ENCODE measurements at regions not wholly inside any gene's neighbourhood (a gene's known extent, or its start where the extent isn't known, plus 50 kb on each side); places are given as distances from the start of the nearest gene placed in this dataset.

DNA sequence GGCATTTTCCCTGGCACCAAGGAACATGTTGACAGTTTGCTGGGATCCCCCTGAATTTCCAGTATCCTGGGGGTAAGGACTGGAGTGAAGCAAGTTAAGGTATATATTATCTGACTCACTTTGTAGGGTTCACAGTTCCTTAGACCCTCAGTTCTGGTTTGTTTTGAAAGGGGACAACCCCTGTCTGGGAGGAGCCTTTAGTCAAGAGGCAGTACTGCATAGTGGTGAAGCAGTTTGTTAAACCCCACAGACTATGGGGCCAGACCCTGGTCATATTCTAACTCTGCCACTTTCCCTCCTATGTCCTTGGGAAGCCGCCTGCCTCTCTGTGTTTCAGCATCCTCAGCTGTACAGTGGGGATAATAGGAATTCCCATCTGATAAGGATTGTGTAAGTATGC lies 145.5 kb upstream of the ZFHX3 start:
- no peaks in the 10 kb centered on the region for H3K79me2 ChIP-seq (ENCODE audit: control insufficient read depth, insufficient read depth, low read length)
- no peaks in the 10 kb centered on the region for H3K9me3 ChIP-seq (ENCODE audit: control insufficient read depth, low read depth, low read length)
- no peak overlapping the region for H3K9ac ChIP-seq (ENCODE audit: control insufficient read depth, extremely low read depth, insufficient read depth, low read length)
- no peak overlapping the region for H2AFZ ChIP-seq (ENCODE audit: control insufficient read depth, low read length)
- dilution Hi-C loops (cut with MboI; ENCODE audit: extremely low pct_ligation_motif_present, low sequenced_read_pairs) = no loop called here
- DNase-seq (ENCODE audit: low read depth, low spot score) (no peak), FAIRE-seq (no peak)
- no peaks in the 10 kb centered on the region for H3K4me1 ChIP-seq (ENCODE audit: control insufficient read depth, extremely low read depth, insufficient read depth, low read length)
- no peaks in the 10 kb centered on the region for H3K36me3 ChIP-seq (ENCODE audit: control insufficient read depth in 2 of 2, extremely low read depth in 1 of 2, insufficient read depth in 2 of 2, low read length in 2 of 2)
- peaks cover 8% of the 10 kb centered on the region for H3K27me3 ChIP-seq (ENCODE audit: control insufficient read depth, extremely low read depth, insufficient read depth, low read length)
- H3K4me3 ChIP-seq (ENCODE audit: control insufficient read depth in 2 of 3, extremely low read depth in 1 of 3, insufficient read depth in 2 of 3, low read depth in 1 of 3, low read length in 3 of 3) = no peak overlapping the region
- TF ChIP-seq EZH2 (IDR thresholded peaks at IDR 0.05; ENCODE audit: low read length) = no peak
- TF ChIP-seq, protein P1, sequence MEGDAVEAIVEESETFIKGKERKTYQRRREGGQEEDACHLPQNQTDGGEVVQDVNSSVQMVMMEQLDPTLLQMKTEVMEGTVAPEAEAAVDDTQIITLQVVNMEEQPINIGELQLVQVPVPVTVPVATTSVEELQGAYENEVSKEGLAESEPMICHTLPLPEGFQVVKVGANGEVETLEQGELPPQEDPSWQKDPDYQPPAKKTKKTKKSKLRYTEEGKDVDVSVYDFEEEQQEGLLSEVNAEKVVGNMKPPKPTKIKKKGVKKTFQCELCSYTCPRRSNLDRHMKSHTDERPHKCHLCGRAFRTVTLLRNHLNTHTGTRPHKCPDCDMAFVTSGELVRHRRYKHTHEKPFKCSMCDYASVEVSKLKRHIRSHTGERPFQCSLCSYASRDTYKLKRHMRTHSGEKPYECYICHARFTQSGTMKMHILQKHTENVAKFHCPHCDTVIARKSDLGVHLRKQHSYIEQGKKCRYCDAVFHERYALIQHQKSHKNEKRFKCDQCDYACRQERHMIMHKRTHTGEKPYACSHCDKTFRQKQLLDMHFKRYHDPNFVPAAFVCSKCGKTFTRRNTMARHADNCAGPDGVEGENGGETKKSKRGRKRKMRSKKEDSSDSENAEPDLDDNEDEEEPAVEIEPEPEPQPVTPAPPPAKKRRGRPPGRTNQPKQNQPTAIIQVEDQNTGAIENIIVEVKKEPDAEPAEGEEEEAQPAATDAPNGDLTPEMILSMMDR (optimal IDR thresholded peaks at IDR 0.05 in 1 of 3, IDR thresholded peaks at IDR 0.05 in 1 of 3, conservative IDR thresholded peaks at IDR 0.05 in 1 of 3; ENCODE audit: extremely low read depth in 1 of 3, insufficient read depth in 2 of 3, low read length in 3 of 3) = no peak
- H3K4me2 ChIP-seq (ENCODE audit: control insufficient read depth, extremely low read depth, insufficient read depth, low read depth, low read length) = no peak overlapping the region
- H3K9me1 ChIP-seq (ENCODE audit: control insufficient read depth, extremely low read depth, insufficient read depth, low read length) = no peaks in the 10 kb centered on the region
- no peaks in the 10 kb centered on the region for H4K20me1 ChIP-seq (ENCODE audit: control insufficient read depth, extremely low read depth, insufficient read depth, low read length)
- H3K27ac ChIP-seq (ENCODE audit: control insufficient read depth, insufficient read depth, low read length) = no peak overlapping the region

DNA sequence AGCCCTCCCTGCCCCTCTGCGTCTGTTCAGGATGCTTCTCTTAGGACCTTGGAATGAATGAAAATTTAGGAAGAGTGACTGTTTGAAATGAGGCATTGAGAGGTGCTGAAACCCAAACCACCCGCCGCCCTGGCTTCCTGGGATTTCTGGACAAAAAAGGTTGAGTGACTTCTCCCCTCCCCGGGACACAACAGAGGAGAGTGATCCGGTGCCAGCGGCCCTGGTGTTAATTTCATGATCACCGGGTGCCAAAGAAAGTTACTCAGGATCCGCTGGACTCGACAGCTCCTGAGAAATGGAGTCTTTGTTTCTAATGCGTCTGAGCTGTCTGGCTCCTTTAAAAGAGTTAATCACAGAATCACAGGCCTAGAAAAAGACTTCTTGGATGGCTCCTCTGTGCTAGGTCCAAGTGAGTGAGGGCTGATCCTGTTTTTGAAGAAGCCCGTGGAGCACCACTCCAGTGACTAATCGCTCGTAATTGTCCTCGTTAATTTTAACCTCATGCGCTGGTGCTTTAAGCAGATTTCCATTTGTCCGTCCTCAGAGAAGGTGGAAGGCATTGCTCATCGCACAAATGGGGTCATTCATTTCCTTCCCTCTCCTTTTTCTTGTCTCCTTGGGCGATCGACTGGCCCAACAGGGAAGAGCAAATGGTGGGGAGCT lies 144.4 kb upstream of the ZFHX3 start:
- no peak overlapping the region for H2AFZ ChIP-seq (ENCODE audit: control insufficient read depth, low read length)
- H3K9ac ChIP-seq (ENCODE audit: control insufficient read depth, extremely low read depth, insufficient read depth, low read length) = no peak overlapping the region
- H3K4me2 ChIP-seq (ENCODE audit: control insufficient read depth, extremely low read depth, insufficient read depth, low read depth, low read length) = no peak overlapping the region
- no peak for TF ChIP-seq EZH2 (IDR thresholded peaks at IDR 0.05; ENCODE audit: low read length)
- TF ChIP-seq, protein P1 (optimal IDR thresholded peaks at IDR 0.05 in 1 of 3, IDR thresholded peaks at IDR 0.05 in 1 of 3, conservative IDR thresholded peaks at IDR 0.05 in 1 of 3; ENCODE audit: extremely low read depth in 1 of 3, insufficient read depth in 2 of 3, low read length in 3 of 3) = no peak
- H3K4me1 ChIP-seq (ENCODE audit: control insufficient read depth, extremely low read depth, insufficient read depth, low read length) = no peaks in the 10 kb centered on the region
- DNase-seq (ENCODE audit: low read depth, low spot score) (no peak), FAIRE-seq (no peak)
- H3K4me3 ChIP-seq (ENCODE audit: control insufficient read depth in 2 of 3, extremely low read depth in 1 of 3, insufficient read depth in 2 of 3, low read depth in 1 of 3, low read length in 3 of 3) = no peak overlapping the region
- H3K9me1 ChIP-seq (ENCODE audit: control insufficient read depth, extremely low read depth, insufficient read depth, low read length) = no peaks in the 10 kb centered on the region
- no peak overlapping the region for H3K27ac ChIP-seq (ENCODE audit: control insufficient read depth, insufficient read depth, low read length)
- no peaks in the 10 kb centered on the region for H4K20me1 ChIP-seq (ENCODE audit: control insufficient read depth, extremely low read depth, insufficient read depth, low read length)
- H3K9me3 ChIP-seq (ENCODE audit: control insufficient read depth, low read depth, low read length) = no peaks in the 10 kb centered on the region
- H3K27me3 ChIP-seq (ENCODE audit: control insufficient read depth, extremely low read depth, insufficient read depth, low read length) = peaks cover 8% of the 10 kb centered on the region
- no peaks in the 10 kb centered on the region for H3K79me2 ChIP-seq (ENCODE audit: control insufficient read depth, insufficient read depth, low read length)
- dilution Hi-C loops (cut with MboI; ENCODE audit: extremely low pct_ligation_motif_present, low sequenced_read_pairs) = no loop called here
- H3K36me3 ChIP-seq (ENCODE audit: control insufficient read depth in 2 of 2, extremely low read depth in 1 of 2, insufficient read depth in 2 of 2, low read length in 2 of 2) = no peaks in the 10 kb centered on the region

All from keratinocyte (primary cell).